Keratinocyte (primary cell): ENCODE measurements at regions not wholly inside any gene's neighbourhood (a gene's known extent, or its start where the extent isn't known, plus 50 kb on each side); places are given as distances from the start of the nearest gene placed in this dataset.
A peak's percentile ranks its signal among the peaks of the same experiment; 100 is the strongest.

Experiments
- DNase-seq: peaks from one replicate; pipeline ENCODE4 v3.0.0-alpha.2; 2011; ENCODE audit warnings: low read depth, missing footprints, low spot score
- FAIRE-seq: peaks from 2 replicates; lab custom pipeline; 2011; peaks lifted over from hg19 to GRCh38; lab: Jason Lieb, UNC
- H2AFZ ChIP-seq: 2 replicates; pipeline ENCODE4 v1.6.0; 2012; ENCODE audit warnings: low read length, control low read depth, inconsistent platforms; ENCODE audit not compliant: control insufficient read depth
- H3K27ac ChIP-seq: 2 replicates; pipeline ENCODE4 v1.5.1; 2011; ENCODE audit warnings: low read length; ENCODE audit not compliant: control insufficient read depth, insufficient read depth
- H3K27me3 ChIP-seq: 3 replicates; pipeline ENCODE4 v1.6.0; 2011; ENCODE audit warnings: low read length; ENCODE audit not compliant: control insufficient read depth, insufficient read depth; ENCODE audit errors: extremely low read depth
- H3K36me3 ChIP-seq, 2 experiments: 2 replicates in 1 of 2; 3 replicates in 1 of 2; pipeline ENCODE4 v1.5.1; 2011; ENCODE audit warnings: low read length in 2 of 2, mild to moderate bottlenecking in 1 of 2; ENCODE audit not compliant: control insufficient read depth in 2 of 2, insufficient read depth in 2 of 2; ENCODE audit errors: extremely low read depth in 1 of 2
- H3K4me1 ChIP-seq: 3 replicates; pipeline ENCODE4 v1.5.1; 2011; ENCODE audit warnings: low read length; ENCODE audit not compliant: control insufficient read depth, insufficient read depth; ENCODE audit errors: extremely low read depth
- H3K4me2 ChIP-seq: 3 replicates; pipeline ENCODE4 v1.6.0; 2011; ENCODE audit warnings: low read depth, low read length; ENCODE audit not compliant: control insufficient read depth, insufficient read depth; ENCODE audit errors: extremely low read depth
- H3K4me3 ChIP-seq, 3 experiments: fragments of 200-600 bp in 1 of 3; sonication (generic) in 1 of 3; 2 replicates in 2 of 3; 3 replicates in 1 of 3; pipeline ENCODE4 v1.5.1; 2011 to 2016; ENCODE audit warnings: low read length in 3 of 3, mild to moderate bottlenecking in 3 of 3, control low read depth in 2 of 3, inconsistent platforms in 1 of 3, low read depth in 1 of 3, mixed read lengths in 1 of 3, mixed run types in 1 of 3, moderate library complexity in 1 of 3; ENCODE audit not compliant: control insufficient read depth in 2 of 3, insufficient read depth in 2 of 3; ENCODE audit errors: extremely low read depth in 1 of 3
- H3K79me2 ChIP-seq: 2 replicates; pipeline ENCODE4 v1.6.0; 2012; ENCODE audit warnings: low read length; ENCODE audit not compliant: control insufficient read depth, insufficient read depth
- H3K9ac ChIP-seq: 3 replicates; pipeline ENCODE4 v1.6.0; 2011; ENCODE audit warnings: low read length; ENCODE audit not compliant: control insufficient read depth, insufficient read depth; ENCODE audit errors: extremely low read depth
- H3K9me1 ChIP-seq: 3 replicates; pipeline ENCODE4 v1.6.0; 2011; ENCODE audit warnings: low read length; ENCODE audit not compliant: control insufficient read depth, insufficient read depth; ENCODE audit errors: extremely low read depth
- H3K9me3 ChIP-seq: 2 replicates; pipeline ENCODE4 v1.5.1; 2012; ENCODE audit warnings: low read depth, low read length; ENCODE audit not compliant: control insufficient read depth
- H4K20me1 ChIP-seq: 3 replicates; pipeline ENCODE4 v1.6.0; 2011; ENCODE audit warnings: low read length; ENCODE audit not compliant: control insufficient read depth, insufficient read depth; ENCODE audit errors: extremely low read depth
- EZH2 ChIP-seq: IDR thresholded peaks from one replicate; pipeline ENCODE4 v1.6.1; 2012; ENCODE audit warnings: inconsistent platforms, mild to moderate bottlenecking, low read length, moderate library complexity
- dilution Hi-C: fragments of 300-500 bp; cut with MboI; formaldehyde crosslinking; loops from one replicate; pipeline ENCODE4 v1.7.0; 2020; ENCODE audit warnings: low sequenced_read_pairs; ENCODE audit not compliant: extremely low pct_ligation_motif_present
- TF ChIP-seq, protein P1 (sequence below), 3 experiments: IDR thresholded peaks in 1 of 3; conservative IDR thresholded peaks in 1 of 3; optimal IDR thresholded peaks in 1 of 3; 2 replicates in 2 of 3; 3 replicates in 1 of 3; pipeline versions ENCODE3 to v1.5.1; 2011; ENCODE audit warnings: low read length in 3 of 3, mild to moderate bottlenecking in 3 of 3, moderate library complexity in 2 of 3, control low read depth in 1 of 3, inconsistent platforms in 1 of 3; ENCODE audit not compliant: insufficient read depth in 2 of 3; ENCODE audit errors: extremely low read depth in 1 of 3

DNA sequence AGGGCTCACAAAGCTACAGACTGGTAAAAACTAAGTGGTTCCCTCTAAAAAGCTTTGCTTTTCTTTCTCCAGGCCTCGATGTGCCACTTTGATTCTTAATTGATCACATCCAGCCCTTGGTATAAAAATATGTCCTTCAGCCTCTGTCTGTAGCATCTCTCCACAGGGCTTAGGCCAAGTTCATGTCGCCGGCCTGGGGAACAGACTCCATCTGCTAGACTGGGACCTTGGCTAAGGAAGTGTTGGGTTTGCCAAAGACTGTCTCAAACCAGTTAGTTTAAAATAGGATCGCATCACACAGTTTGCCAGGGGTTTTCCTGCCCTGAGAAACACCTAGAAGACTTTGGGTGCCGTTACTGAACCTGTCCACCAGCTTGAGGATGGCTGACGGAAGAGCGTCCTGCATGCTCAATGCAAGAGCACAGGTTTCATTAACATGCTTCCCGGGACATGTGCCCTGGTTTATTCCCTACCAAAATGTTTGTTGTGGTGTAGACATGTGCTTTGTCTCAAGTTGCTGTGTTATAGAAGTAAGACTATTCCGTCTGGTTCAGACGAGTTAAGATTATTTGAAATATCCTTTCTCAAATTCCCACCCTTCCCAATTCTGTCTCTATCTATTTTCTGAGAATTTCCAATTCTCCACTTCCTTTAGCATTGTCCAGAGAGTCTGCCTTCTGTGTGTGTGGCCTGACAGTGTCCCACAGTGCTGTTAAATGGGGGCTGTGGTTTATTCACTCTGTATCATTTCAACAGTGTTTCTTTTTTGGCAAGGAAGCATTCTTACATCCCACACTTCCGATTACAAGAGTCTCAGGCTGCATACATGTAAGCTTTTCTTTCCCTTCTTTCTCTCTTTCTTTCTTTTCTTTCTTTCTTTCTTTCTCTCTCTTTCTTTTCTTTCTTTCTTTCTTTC is 334.7 kb downstream of the INHBA start:
- Histone ChIP-seq H4K20me1 (no peaks in the 10 kb centered on the region), H3K4me1 (no peaks in the 10 kb centered on the region), H3K27ac (no peak overlapping the region), H3K27me3 (no peaks in the 10 kb centered on the region), H3K4me2 (no peak overlapping the region), H2AFZ (peak overlapping the region; percentile 22), H3K9me1 (no peaks in the 10 kb centered on the region), H3K4me3 (no peak overlapping the region), H3K79me2 (no peaks in the 10 kb centered on the region), H3K9me3 (no peaks in the 10 kb centered on the region), H3K36me3 (no peaks in the 10 kb centered on the region), H3K9ac (no peak overlapping the region)
- dilution Hi-C loops: no loop called here
- no peak for DNase-seq
- TF ChIP-seq, protein P1, sequence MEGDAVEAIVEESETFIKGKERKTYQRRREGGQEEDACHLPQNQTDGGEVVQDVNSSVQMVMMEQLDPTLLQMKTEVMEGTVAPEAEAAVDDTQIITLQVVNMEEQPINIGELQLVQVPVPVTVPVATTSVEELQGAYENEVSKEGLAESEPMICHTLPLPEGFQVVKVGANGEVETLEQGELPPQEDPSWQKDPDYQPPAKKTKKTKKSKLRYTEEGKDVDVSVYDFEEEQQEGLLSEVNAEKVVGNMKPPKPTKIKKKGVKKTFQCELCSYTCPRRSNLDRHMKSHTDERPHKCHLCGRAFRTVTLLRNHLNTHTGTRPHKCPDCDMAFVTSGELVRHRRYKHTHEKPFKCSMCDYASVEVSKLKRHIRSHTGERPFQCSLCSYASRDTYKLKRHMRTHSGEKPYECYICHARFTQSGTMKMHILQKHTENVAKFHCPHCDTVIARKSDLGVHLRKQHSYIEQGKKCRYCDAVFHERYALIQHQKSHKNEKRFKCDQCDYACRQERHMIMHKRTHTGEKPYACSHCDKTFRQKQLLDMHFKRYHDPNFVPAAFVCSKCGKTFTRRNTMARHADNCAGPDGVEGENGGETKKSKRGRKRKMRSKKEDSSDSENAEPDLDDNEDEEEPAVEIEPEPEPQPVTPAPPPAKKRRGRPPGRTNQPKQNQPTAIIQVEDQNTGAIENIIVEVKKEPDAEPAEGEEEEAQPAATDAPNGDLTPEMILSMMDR (optimal IDR thresholded peaks at IDR 0.05 in 1 of 3, IDR thresholded peaks at IDR 0.05 in 1 of 3, conservative IDR thresholded peaks at IDR 0.05 in 1 of 3; ENCODE audit: extremely low read depth in 1 of 3, insufficient read depth in 2 of 3, low read length in 3 of 3): no peak
- TF ChIP-seq EZH2: no peak
- no peak for FAIRE-seq

DNA sequence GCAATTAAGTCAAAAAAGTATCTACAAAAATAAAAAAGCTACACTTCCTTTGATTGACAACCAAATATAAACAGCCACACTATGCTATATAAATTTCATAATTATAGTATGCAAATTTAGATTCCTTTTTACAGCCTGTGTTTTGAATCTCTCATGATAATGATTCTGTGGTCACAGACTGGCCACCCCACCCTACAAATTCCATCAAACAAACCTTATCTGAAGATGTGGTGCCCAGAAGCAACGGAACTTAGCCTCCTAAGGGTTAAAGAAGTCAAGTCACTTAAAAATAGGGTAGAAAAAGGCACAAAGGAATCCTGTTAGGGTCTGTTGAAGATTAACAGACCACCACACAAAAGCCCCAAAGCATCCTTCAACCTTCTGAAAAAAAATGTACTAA is 351.8 kb downstream of the INHBA start:
- Histone ChIP-seq H3K9me1 (no peaks in the 10 kb centered on the region), H3K36me3 (no peaks in the 10 kb centered on the region), H3K27ac (no peak overlapping the region), H2AFZ (no peak overlapping the region), H3K79me2 (no peaks in the 10 kb centered on the region), H4K20me1 (no peaks in the 10 kb centered on the region), H3K4me2 (no peak overlapping the region), H3K4me1 (no peaks in the 10 kb centered on the region), H3K9ac (no peak overlapping the region), H3K4me3 (no peak overlapping the region), H3K27me3 (no peaks in the 10 kb centered on the region), H3K9me3 (no peaks in the 10 kb centered on the region)
- TF ChIP-seq, protein P1 (optimal IDR thresholded peaks at IDR 0.05 in 1 of 3, IDR thresholded peaks at IDR 0.05 in 1 of 3, conservative IDR thresholded peaks at IDR 0.05 in 1 of 3; ENCODE audit: extremely low read depth in 1 of 3, insufficient read depth in 2 of 3, low read length in 3 of 3): no peak
- no peak for TF ChIP-seq EZH2
- FAIRE-seq (no peak), DNase-seq (no peak)
- dilution Hi-C loops: no loop called here
